Choroid plexus epithelial cell (primary cell): ENCODE measurements at regions not wholly inside any gene's neighbourhood (a gene's known extent, or its start where the extent isn't known, plus 50 kb on each side); places are given as distances from the start of the nearest gene placed in this dataset.
"Not testable (repeated sequence)": the region's sequence is repeated elsewhere in the genome, so short reads cannot be mapped to it uniquely, and the experiment has no call there.

ENCODE experiments used
- DNase-seq: peaks from one replicate; pipeline ENCODE4 v3.0.0-alpha.2; 2010; ENCODE audit warnings: low read depth
- H3K4me3 ChIP-seq: 2 replicates; pipeline ENCODE4 v1.5.1; 2011; ENCODE audit warnings: low read depth, mild to moderate bottlenecking, control low read depth, low read length, moderate library complexity
- CTCF ChIP-seq: conservative IDR thresholded peaks from 2 replicates; pipeline ENCODE4 v1.5.1; 2011; ENCODE audit warnings: low read depth, mild to moderate bottlenecking, control low read depth, inconsistent platforms, low read length, moderate library complexity

GRCh38 chr4:112956484-112956896, 93.0 kb upstream of the ANK2 start:
- no peak for TF ChIP-seq CTCF
- H3K4me3 ChIP-seq = no peak overlapping the region
- DNase-seq = no peak

GRCh38 chr4:112957764-112958163, 91.7 kb upstream of the ANK2 start:
- DNase-seq = not testable (repeated sequence)

GRCh38 chr4:112966701-112967488, 82.6 kb upstream of the ANK2 start:
- no peak for DNase-seq
- no peak overlapping the region for H3K4me3 ChIP-seq
- TF ChIP-seq CTCF = no peak

More at GRCh38 chr4:112957764-112958163, 91.7 kb upstream of the ANK2 start:
- not testable (repeated sequence) for H3K4me3 ChIP-seq

- no peak for DNase-seq
Measured at GRCh38 chr4:112968451-112969159, 80.8 kb upstream of the ANK2 start.

GRCh38 chr4:112970903-112971302, 78.5 kb upstream of the ANK2 start:
- TF ChIP-seq CTCF = no peak

More at GRCh38 chr4:112968451-112969159, 80.8 kb upstream of the ANK2 start:
- TF ChIP-seq CTCF = no peak
- no peak overlapping the region for H3K4me3 ChIP-seq

GRCh38 chr4:112973750-112974251, 75.7 kb upstream of the ANK2 start:
- no peak overlapping the region for H3K4me3 ChIP-seq
- no peak for DNase-seq
- no peak for TF ChIP-seq CTCF

More at GRCh38 chr4:112970903-112971302, 78.5 kb upstream of the ANK2 start:
- H3K4me3 ChIP-seq = no peak overlapping the region
- no peak for DNase-seq

- TF ChIP-seq CTCF = no peak
- DNase-seq = no peak
Measured at GRCh38 chr4:112975567-112976355, 73.7 kb upstream of the ANK2 start.

More at GRCh38 chr4:112975567-112976355, 73.7 kb upstream of the ANK2 start:
- H3K4me3 ChIP-seq = no peak overlapping the region
